ENCODE measurements at regions not wholly inside any gene's neighbourhood (a gene's known extent, or its start where the extent isn't known, plus 50 kb on each side); places are given as distances from the start of the nearest gene placed in this dataset.

DNA sequence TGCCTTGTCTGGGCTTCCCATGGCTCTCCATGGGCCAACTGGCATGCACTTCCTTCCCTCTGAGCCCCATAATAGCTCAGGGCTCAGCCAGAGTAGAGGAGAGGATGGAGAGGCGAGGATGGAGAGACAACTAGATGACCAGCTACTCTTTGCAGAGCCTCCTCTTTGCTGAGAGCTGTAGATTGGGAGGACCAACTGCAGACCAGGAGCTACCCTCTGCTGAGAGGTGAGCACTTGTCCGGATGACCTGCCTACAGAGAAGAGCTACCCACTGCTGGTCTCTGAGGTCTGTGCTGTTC lies 58.0 kb upstream of the ETV3 start:
- H2AFZ ChIP-seq (ENCODE audit: low read depth): no peak overlapping the region
- ChIA-PET CTCF (interaction anchor here (0.6 to 2.2 kb wide), 11 partner anchors 9 to 298 kb away, joined by 3 to 7 read pairs (median 3); no protein-coding TSS in a partner anchor), POLR2A (no interaction called here)
- H3K79me2 ChIP-seq (ENCODE audit: insufficient read depth): no peaks in the 10 kb centered on the region
- no peak overlapping the region for H3K9ac ChIP-seq
- 40% methylated on average over 2 of the region's 2 CpGs for WGBS (ENCODE audit: low lambda C conversion rate)
- no peaks in the 10 kb centered on the region for H3K9me2 ChIP-seq
- TF ChIP-seq, protein P1, sequence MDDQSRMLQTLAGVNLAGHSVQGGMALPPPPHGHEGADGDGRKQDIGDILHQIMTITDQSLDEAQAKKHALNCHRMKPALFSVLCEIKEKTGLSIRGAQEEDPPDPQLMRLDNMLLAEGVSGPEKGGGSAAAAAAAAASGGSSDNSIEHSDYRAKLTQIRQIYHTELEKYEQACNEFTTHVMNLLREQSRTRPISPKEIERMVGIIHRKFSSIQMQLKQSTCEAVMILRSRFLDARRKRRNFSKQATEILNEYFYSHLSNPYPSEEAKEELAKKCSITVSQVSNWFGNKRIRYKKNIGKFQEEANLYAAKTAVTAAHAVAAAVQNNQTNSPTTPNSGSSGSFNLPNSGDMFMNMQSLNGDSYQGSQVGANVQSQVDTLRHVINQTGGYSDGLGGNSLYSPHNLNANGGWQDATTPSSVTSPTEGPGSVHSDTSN (IDR thresholded peaks at IDR 0.05): no peak
- TF ChIP-seq EP300 (IDR thresholded peaks at IDR 0.05; ENCODE audit: borderline replicate concordance in 1 of 2, low read depth in 1 of 2, low read length in 1 of 2): no peak
- TF ChIP-seq TAF1 (IDR thresholded peaks at IDR 0.05; ENCODE audit: borderline replicate concordance, low read depth, low read length): no peak
- TF ChIP-seq RXRA (IDR thresholded peaks at IDR 0.05; ENCODE audit: borderline replicate concordance, low read depth): no peak
- TF ChIP-seq RCOR1 (IDR thresholded peaks at IDR 0.05; ENCODE audit: low read length): no peak
- no peak for TF ChIP-seq RAD21 (IDR thresholded peaks at IDR 0.05; ENCODE audit: low read length)
- TF ChIP-seq CHD2 (IDR thresholded peaks at IDR 0.05; ENCODE audit: low read length, partially characterized antibody): no peak
- no peak for TF ChIP-seq JUND (IDR thresholded peaks at IDR 0.05)
- TF ChIP-seq POLR2AphosphoS5 (IDR thresholded peaks at IDR 0.05; ENCODE audit: low read depth, low read length): no peak
- TF ChIP-seq RFX5 (IDR thresholded peaks at IDR 0.05; ENCODE audit: low read length): no peak
- TF ChIP-seq NRF1 (IDR thresholded peaks at IDR 0.05; ENCODE audit: low read depth, low read length): no peak
- no peak for TF ChIP-seq GABPA (IDR thresholded peaks at IDR 0.05; ENCODE audit: low read depth)
- TF ChIP-seq, protein P2, sequence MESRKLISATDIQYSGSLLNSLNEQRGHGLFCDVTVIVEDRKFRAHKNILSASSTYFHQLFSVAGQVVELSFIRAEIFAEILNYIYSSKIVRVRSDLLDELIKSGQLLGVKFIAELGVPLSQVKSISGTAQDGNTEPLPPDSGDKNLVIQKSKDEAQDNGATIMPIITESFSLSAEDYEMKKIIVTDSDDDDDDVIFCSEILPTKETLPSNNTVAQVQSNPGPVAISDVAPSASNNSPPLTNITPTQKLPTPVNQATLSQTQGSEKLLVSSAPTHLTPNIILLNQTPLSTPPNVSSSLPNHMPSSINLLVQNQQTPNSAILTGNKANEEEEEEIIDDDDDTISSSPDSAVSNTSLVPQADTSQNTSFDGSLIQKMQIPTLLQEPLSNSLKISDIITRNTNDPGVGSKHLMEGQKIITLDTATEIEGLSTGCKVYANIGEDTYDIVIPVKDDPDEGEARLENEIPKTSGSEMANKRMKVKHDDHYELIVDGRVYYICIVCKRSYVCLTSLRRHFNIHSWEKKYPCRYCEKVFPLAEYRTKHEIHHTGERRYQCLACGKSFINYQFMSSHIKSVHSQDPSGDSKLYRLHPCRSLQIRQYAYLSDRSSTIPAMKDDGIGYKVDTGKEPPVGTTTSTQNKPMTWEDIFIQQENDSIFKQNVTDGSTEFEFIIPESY (IDR thresholded peaks at IDR 0.05; ENCODE audit: borderline replicate concordance, low read depth): no peak
- DNase-seq: no peak
- no peaks in the 10 kb centered on the region for H3K4me1 ChIP-seq (ENCODE audit: control insufficient read depth in 1 of 2, insufficient read depth in 2 of 2, low read depth in 1 of 2, low read length in 1 of 2)
- no peak overlapping the region for H3K27ac ChIP-seq (ENCODE audit: low read depth in 2 of 2, low read length in 1 of 2)
- H3K9me3 ChIP-seq: no peaks in the 10 kb centered on the region
- peaks cover 3% of the 10 kb centered on the region for H3F3A ChIP-seq (replicated peaks; ENCODE audit: insufficient read depth)
- no peaks in the 10 kb centered on the region for H4K20me1 ChIP-seq (ENCODE audit: insufficient read depth)
- no peak overlapping the region for H3K4me2 ChIP-seq
- H3K27me3 ChIP-seq (ENCODE audit: insufficient read depth): peaks cover 61% of the 10 kb centered on the region
- H3K4me3 ChIP-seq (ENCODE audit: low read depth in 2 of 2, low read length in 1 of 2): no peak overlapping the region
- H3K36me3 ChIP-seq (replicated peaks in 1 of 2; ENCODE audit: control insufficient read depth in 1 of 2, insufficient read depth in 2 of 2, low read length in 1 of 2): no peaks in the 10 kb centered on the region

DNA sequence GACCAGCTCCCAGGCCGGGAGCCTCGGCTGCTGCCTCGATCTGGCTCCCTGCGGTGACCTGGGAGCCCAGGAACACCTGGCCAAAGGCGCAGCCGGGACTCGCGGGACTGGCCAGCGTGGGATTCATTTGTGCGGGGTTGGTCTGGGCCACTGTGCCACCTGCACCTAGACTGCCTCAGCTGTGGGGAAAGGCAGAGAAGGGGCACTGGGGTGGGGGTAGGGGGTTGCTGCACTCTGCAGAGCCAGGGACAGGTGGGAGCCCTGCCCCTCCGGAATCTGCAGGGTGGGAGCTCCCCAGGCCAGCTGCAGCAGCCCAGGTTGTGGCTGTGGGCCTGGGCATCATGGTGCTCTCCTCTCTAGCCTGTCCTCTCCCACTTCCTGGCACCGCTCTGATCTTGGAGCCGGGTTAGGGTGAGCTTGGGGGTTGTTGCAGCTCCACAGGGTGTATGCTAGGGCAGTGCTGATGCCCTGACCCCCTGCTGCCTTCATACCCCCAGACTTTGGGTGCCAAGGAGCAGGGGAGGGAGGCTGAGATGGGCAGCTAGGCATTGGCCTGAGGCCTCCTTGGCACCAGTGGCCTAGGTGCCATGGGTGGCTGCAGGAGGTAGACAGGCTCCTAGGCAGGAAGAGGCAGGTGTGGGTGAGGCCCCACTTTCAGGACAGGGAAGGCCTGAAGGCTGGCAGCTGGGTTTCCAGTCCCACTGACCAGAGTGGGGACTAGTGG lies 57.5 kb upstream of the ETV3 start:
- no peak overlapping the region for H3K27ac ChIP-seq (ENCODE audit: low read depth in 2 of 2, low read length in 1 of 2)
- DNase-seq: no peak
- H3K27me3 ChIP-seq (ENCODE audit: insufficient read depth): peaks cover 61% of the 10 kb centered on the region
- H3K9ac ChIP-seq: no peak overlapping the region
- TF ChIP-seq, protein P3, sequence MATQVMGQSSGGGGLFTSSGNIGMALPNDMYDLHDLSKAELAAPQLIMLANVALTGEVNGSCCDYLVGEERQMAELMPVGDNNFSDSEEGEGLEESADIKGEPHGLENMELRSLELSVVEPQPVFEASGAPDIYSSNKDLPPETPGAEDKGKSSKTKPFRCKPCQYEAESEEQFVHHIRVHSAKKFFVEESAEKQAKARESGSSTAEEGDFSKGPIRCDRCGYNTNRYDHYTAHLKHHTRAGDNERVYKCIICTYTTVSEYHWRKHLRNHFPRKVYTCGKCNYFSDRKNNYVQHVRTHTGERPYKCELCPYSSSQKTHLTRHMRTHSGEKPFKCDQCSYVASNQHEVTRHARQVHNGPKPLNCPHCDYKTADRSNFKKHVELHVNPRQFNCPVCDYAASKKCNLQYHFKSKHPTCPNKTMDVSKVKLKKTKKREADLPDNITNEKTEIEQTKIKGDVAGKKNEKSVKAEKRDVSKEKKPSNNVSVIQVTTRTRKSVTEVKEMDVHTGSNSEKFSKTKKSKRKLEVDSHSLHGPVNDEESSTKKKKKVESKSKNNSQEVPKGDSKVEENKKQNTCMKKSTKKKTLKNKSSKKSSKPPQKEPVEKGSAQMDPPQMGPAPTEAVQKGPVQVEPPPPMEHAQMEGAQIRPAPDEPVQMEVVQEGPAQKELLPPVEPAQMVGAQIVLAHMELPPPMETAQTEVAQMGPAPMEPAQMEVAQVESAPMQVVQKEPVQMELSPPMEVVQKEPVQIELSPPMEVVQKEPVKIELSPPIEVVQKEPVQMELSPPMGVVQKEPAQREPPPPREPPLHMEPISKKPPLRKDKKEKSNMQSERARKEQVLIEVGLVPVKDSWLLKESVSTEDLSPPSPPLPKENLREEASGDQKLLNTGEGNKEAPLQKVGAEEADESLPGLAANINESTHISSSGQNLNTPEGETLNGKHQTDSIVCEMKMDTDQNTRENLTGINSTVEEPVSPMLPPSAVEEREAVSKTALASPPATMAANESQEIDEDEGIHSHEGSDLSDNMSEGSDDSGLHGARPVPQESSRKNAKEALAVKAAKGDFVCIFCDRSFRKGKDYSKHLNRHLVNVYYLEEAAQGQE (IDR thresholded peaks at IDR 0.05; ENCODE audit: low read depth, low read length): no peak
- TF ChIP-seq JUND (IDR thresholded peaks at IDR 0.05): no peak
- peaks cover 3% of the 10 kb centered on the region for H3F3A ChIP-seq (replicated peaks; ENCODE audit: insufficient read depth)
- no peak overlapping the region for H3K4me3 ChIP-seq (ENCODE audit: low read depth in 2 of 2, low read length in 1 of 2)
- no peak overlapping the region for H3K4me2 ChIP-seq
- H2AFZ ChIP-seq (ENCODE audit: low read depth): no peak overlapping the region
- 44% methylated on average over 4 of the region's 13 CpGs for WGBS (ENCODE audit: low lambda C conversion rate)
- H3K36me3 ChIP-seq (replicated peaks in 1 of 2; ENCODE audit: control insufficient read depth in 1 of 2, insufficient read depth in 2 of 2, low read length in 1 of 2): no peaks in the 10 kb centered on the region
- CTCF ChIA-PET: interaction anchor here (0.7 to 2.2 kb wide), 11 partner anchors 8 to 299 kb away, joined by 3 to 7 read pairs (median 4); no protein-coding TSS in a partner anchor
- H3K4me1 ChIP-seq (ENCODE audit: control insufficient read depth in 1 of 2, insufficient read depth in 2 of 2, low read depth in 1 of 2, low read length in 1 of 2): no peaks in the 10 kb centered on the region
- POLR2A ChIA-PET: no interaction called here
- H3K9me2 ChIP-seq: no peaks in the 10 kb centered on the region
- H3K9me3 ChIP-seq: no peaks in the 10 kb centered on the region
- H3K79me2 ChIP-seq (ENCODE audit: insufficient read depth): no peaks in the 10 kb centered on the region
- no peaks in the 10 kb centered on the region for H4K20me1 ChIP-seq (ENCODE audit: insufficient read depth)

Measured in SK-N-SH (cell line).